ENCODE measurements at regions not wholly inside any gene's neighbourhood (a gene's known extent, or its start where the extent isn't known, plus 50 kb on each side); places are given as distances from the start of the nearest gene placed in this dataset.

GRCh38 chr16:86202760-86203426, 303.9 kb downstream of the IRF8 start:
- TF ChIP-seq POLR2AphosphoS5 (IDR thresholded peaks at IDR 0.05) = no peak
- TF ChIP-seq, protein P1, sequence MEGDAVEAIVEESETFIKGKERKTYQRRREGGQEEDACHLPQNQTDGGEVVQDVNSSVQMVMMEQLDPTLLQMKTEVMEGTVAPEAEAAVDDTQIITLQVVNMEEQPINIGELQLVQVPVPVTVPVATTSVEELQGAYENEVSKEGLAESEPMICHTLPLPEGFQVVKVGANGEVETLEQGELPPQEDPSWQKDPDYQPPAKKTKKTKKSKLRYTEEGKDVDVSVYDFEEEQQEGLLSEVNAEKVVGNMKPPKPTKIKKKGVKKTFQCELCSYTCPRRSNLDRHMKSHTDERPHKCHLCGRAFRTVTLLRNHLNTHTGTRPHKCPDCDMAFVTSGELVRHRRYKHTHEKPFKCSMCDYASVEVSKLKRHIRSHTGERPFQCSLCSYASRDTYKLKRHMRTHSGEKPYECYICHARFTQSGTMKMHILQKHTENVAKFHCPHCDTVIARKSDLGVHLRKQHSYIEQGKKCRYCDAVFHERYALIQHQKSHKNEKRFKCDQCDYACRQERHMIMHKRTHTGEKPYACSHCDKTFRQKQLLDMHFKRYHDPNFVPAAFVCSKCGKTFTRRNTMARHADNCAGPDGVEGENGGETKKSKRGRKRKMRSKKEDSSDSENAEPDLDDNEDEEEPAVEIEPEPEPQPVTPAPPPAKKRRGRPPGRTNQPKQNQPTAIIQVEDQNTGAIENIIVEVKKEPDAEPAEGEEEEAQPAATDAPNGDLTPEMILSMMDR (IDR thresholded peaks at IDR 0.05) = no peak

Measured in sigmoid colon (tissue), 4 donors.